GM11168 (cell line): ENCODE measurements at regions not wholly inside any gene's neighbourhood (a gene's known extent, or its start where the extent isn't known, plus 50 kb on each side); places are given as distances from the start of the nearest gene placed in this dataset.
"Not testable (repeated sequence)": the region's sequence is repeated elsewhere in the genome, so short reads cannot be mapped to it uniquely, and the experiment has no call there.

Source experiments
- in situ Hi-C: fragments of 300-500 bp; cut with MboI; formaldehyde crosslinking; loops from one replicate; pipeline ENCODE4 v1.12.0; 2022; ENCODE audit warnings: low sequenced_read_pairs; ENCODE audit not compliant: unreplicated experiment

DNA sequence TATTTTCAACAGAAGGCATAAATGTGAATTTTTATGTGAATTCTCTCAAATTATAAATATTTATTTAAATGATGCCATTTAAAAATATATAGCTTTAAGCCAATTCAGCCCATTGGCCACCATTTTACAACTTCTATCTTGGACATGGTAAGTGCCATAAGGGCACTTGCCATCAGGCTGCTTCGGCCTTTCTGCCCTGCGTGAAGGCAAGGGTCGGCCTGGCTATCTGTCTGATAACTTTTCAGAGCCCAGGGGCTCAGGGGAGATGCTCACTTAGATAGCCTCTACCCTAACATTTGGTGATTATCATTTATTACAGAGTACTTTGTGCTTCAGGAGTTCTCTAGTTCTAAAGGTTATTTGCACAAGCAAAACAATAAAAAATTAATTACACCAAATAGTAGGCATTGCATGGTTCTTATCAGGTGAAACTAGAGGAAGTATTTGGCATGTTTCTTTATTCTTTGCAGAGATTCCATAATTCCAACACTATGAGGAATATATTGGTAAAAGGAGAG lies 62.4 kb upstream of the MBNL1 start:
- in situ Hi-C loops = no loop called here

DNA sequence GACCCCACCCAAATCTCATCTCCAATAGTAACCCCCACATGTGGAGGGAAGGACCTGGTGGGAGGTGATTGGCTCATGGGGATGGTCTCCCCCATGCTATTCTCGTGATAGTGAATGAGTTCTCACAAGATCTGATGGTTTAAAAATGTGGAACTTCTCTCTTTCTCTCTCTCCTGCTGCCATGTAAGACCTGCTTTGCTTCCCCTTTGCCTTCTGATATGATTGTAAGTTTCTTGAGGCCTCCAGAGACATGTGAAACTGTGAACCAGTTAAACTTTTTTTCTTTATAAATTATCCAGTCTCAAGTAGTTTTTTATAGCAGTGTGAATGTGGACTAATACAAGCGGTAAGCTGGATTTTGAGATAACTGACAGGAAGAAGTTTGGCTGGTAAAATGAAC lies 60.3 kb upstream of the MBNL1 start:
- in situ Hi-C loops = no loop called here

DNA sequence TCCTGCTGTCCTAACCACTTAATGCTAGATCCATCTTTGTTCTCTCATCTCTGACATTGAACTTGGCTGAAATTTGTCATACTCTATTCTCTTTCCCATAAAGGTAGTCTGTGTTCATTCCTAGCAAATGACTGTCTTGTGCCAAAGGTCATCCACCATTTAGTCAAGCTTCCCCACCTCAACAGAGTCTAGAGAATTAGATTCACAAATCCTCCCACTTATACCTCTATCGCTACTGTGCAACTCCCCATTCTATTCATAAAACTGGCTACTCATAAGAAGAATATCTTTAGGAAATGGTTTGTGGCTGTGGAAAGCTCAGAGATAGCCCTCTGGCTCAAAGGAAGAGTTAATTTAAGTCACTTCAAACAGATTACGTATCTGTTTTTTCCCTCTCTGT lies 59.7 kb upstream of the MBNL1 start:
- in situ Hi-C loops = no loop called here

DNA sequence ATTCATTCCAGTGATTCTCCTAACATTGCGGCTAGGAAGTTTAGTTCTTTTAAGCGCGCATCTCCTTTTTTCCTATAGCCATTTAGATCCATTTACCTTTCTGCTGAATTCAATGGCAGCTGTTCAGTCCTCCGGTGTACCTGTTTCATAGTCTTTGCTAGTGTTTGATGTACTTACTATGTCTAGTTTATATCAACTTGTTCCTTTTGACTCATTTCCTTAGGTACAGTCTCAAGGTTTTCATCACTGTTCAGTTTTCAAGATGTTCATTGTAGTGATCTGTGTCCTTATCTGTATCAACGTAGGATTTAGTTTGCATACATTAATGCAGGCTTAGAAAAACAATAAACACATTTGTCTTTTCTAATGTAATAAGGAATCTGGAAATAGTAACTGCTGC lies 59.0 kb upstream of the MBNL1 start:
- in situ Hi-C loops = no loop called here

DNA sequence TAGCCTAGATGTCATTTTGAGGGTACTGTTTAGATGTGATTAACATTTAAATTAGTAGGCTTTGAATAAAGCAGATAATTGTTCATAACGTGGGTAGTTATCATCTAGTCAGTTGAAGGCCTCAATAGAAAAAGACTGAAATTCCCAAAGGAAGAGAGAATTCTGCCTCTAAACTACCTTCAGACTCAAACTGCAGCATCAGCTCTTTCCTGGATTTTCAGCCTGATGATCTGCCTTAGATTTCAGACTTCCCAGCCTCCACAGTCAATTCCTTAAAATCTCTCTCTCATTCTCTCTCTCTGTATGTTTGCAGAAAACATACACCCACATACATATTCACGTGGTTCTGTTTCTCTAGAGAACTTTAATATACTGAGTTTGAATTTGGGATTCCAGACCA lies 58.0 kb upstream of the MBNL1 start:
- in situ Hi-C loops = no loop called here

DNA sequence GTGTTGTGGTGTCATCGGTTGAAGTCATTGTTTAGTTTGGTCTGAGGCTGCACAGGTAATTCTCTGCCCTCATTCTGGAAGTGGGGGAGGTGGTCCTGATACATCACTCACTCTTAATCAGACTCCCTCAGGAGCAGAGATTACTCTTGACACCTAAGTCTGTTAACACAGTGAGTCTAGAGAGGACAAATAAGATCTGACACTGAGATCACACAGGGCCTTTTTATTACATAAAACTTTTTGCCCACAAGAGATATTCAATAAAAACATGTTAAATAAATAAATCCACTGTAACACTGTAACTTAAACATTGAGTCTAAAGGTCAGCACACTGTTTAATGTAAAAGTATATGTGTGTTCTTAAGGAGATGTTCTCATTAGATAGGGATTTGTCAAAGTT lies 57.1 kb upstream of the MBNL1 start:
- in situ Hi-C loops = no loop called here

- in situ Hi-C loops = no loop called here
These were observed 55.5 kb upstream of the MBNL1 start for GRCh38 chr3:152213203-152213602.

GRCh38 chr3:152213938-152214337 lies 54.8 kb upstream of the MBNL1 start:
- in situ Hi-C loops = no loop called here

DNA sequence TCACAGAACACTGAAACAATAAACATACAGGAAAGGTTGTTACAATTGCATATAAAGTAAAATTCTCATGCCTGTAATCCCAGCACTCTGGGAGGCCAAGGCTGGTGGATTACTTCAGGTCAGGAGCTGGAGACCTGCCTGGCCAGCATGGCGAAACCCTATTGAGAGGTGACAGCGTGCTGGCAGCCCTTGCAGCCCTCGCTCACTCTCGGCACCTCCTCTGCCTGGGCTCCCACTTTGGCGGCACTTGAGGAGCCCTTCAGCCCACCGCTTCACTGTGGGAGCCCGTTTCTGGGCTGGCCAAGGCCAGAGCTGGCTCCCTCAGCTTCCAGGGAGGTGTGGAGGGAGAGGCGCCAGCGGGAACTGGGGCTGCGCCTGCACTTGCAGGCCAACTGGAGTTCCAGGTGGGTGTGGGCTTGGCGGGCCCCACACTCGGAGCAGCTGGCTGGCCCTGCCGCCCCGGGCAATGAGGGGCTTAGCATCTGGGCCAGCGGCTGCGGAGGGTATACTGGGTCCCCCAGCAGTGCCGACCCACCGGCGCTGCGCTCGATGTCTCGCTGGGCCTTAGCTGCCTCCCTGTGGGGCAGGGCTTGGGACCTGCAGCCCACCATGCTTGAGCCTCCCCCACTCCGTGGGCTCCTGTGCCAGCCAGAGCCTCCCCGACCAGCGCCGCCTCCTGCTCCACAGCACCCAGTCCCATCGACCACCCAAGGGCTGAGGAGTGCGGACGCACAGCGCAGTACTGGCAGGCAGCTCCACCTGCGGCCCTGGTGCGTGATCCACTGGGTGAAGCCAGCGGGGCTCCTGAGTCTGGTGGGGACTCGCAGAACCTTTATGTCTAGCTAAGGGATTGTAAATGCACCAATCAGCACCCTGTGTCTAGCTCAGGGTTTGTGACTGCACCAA lies 51.5 kb upstream of the MBNL1 start:
- in situ Hi-C loops = not testable (repeated sequence)

DNA sequence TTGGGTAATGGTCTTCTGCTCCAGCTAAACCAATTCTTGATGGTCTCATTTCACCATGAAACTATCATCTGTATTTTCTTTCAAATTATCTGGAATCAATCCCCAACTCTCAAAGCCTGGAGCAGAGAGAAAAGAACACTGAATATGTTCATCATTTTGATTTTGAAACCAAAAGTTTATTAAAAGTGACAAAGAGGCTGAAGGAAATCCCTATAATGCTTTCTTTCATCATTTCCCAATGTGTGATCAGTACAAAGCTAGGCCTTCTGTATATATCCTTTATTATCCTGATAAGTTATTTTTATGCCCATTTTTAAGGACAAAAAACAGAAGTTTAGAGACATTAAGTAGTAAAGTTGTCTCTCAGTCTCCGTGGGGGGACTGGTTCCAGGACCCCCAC lies 50.1 kb upstream of the MBNL1 start:
- in situ Hi-C loops = no loop called here
